Astrocyte of the cerebellum (primary cell): ENCODE measurements at regions not wholly inside any gene's neighbourhood (a gene's known extent, or its start where the extent isn't known, plus 50 kb on each side); places are given as distances from the start of the nearest gene placed in this dataset.
"Not testable (repeated sequence)": the region's sequence is repeated elsewhere in the genome, so short reads cannot be mapped to it uniquely, and the experiment has no call there.

Experiments used
- DNase-seq: peaks from one replicate; pipeline ENCODE4 v3.0.0-alpha.2; 2011; ENCODE audit warnings: low read depth
- H3K4me3 ChIP-seq: 2 replicates; pipeline ENCODE4 v1.5.1; 2011; ENCODE audit warnings: mild to moderate bottlenecking, low read depth, low read length, moderate library complexity
- CTCF ChIP-seq: IDR thresholded peaks from 2 replicates; pipeline ENCODE4 v1.5.1; 2012; ENCODE audit warnings: low read length, low read depth, moderate library complexity, mild to moderate bottlenecking; ENCODE audit errors: missing control alignments
- in situ Hi-C: cut with HindIII; loops from 2 replicates; pipeline ENCODE4 v1.10.0; 2017; ENCODE audit warnings: low sequenced_read_pairs

GRCh38 chr2:122545821-122546220 lies 790.4 kb downstream of the TSN start:
- no peak for DNase-seq
- in situ Hi-C loops = no loop called here
- TF ChIP-seq CTCF = no peak
- no peak overlapping the region for H3K4me3 ChIP-seq

DNA sequence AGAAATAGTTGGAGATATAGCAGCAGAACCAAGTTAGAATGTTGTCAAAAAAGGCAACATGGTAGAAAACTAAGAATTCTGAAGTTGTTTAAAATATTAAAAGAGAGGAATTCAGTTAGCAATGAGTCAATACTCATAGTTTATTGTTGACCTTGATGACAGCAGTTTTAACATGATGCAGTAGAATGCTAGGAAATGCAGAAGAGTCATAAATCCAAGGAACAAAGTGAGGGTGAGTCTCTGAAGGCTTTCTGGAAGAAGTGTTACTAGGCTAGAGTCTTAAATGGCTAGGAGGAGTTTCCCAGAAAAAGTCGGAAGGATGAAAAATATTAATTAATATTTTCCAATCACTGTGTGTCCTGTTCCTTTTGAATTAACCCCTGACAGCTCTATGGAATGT lies 807.3 kb downstream of the TSN start:
- in situ Hi-C loops = no loop called here
- no peak for TF ChIP-seq CTCF
- no peak for DNase-seq
- H3K4me3 ChIP-seq = no peak overlapping the region

DNA sequence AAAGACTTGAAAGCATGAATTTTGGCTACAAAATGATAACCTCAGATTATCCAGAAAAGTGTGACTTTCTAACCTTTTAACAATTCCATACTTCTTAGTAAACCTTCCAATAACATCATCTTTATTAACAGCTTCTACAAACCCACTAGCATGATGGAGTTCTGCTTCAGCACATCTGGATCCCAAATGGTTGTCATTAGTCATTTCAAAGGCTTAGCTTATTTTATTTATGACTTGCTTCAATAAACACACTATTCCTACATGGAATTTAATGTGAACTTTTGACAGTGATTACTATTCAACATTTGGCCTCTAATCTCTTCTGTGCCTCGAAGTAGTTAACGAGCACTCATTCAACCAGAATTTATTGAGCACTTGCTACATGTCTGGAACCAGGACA lies 808.3 kb downstream of the TSN start:
- DNase-seq = no peak
- TF ChIP-seq CTCF = no peak
- H3K4me3 ChIP-seq = no peak overlapping the region
- in situ Hi-C loops = no loop called here

DNA sequence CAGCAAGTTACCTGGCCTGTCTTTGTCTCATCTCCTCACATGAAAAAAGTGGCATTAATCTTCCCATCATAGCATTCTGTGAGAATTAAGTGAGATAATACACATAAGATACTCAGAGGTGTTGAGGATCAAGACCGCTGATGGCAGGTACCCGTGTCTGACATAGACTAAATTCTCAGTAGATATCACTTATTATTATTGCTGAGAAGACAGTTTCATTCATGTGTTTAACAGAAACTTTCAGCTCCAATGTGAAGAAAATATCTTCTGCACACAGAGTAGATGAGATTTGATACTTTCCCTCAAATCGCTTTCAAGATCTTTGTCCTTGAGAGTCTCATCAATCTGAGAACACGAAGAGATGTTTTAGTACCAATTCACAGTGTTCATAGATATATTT lies 809.4 kb downstream of the TSN start:
- TF ChIP-seq CTCF = no peak
- in situ Hi-C loops = no loop called here
- H3K4me3 ChIP-seq = no peak overlapping the region
- DNase-seq = no peak

DNA sequence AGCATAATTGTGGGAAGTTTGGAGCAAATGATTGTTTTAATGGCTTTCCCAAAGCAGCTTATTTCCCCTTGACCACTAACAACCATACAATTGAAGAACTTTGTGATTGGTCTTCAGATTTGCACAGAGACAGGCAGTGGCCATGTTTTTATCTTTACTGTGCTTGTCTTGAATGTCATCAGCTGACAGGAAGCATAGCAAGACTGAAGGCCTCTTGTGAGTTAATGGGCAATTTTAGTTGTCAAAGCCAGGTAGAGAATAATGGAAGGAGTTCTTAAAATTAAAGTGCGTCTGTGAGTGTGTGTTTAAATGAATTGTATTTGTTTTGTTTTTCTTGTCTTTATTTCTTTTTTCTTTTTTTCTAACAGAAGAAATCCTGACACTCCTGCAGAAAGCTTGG lies 809.9 kb downstream of the TSN start:
- no peak overlapping the region for H3K4me3 ChIP-seq
- no peak for DNase-seq
- no peak for TF ChIP-seq CTCF
- in situ Hi-C loops = no loop called here

GRCh38 chr2:122570641-122571040 lies 815.2 kb downstream of the TSN start:
- in situ Hi-C loops = no loop called here
- TF ChIP-seq CTCF = no peak
- no peak overlapping the region for H3K4me3 ChIP-seq
- DNase-seq = no peak

- H3K4me3 ChIP-seq, in situ Hi-C loops, DNase-seq: not testable (repeated sequence)
These were observed 816.0 kb downstream of the TSN start for GRCh38 chr2:122571471-122571870.
